BLaER1 (cell line): ENCODE measurements at regions not wholly inside any gene's neighbourhood (a gene's known extent, or its start where the extent isn't known, plus 50 kb on each side); places are given as distances from the start of the nearest gene placed in this dataset.

Experiments used
- H3K27ac ChIP-seq: shearing (Covaris generic); formaldehyde crosslinking; 2 replicates; pipeline ENCODE4 v1.8.1; 2022
- H3K27me3 ChIP-seq: shearing (Covaris generic); formaldehyde crosslinking; 2 replicates; pipeline ENCODE4 v1.8.1; 2022
- H3K36me3 ChIP-seq: shearing (Covaris generic); formaldehyde crosslinking; 2 replicates; pipeline ENCODE4 v1.8.1; 2022
- H3K4me1 ChIP-seq: shearing (Covaris generic); formaldehyde crosslinking; 2 replicates; pipeline ENCODE4 v1.8.1; 2022
- H3K4me2 ChIP-seq: shearing (Covaris generic); formaldehyde crosslinking; 2 replicates; pipeline ENCODE4 v1.8.1; 2022
- H3K4me3 ChIP-seq: shearing (Covaris generic); formaldehyde crosslinking; 2 replicates; pipeline ENCODE4 v1.8.1; 2022
- H3K9ac ChIP-seq: shearing (Covaris generic); formaldehyde crosslinking; 2 replicates; pipeline ENCODE4 v1.8.1; 2022
- H3K9me3 ChIP-seq: shearing (Covaris generic); formaldehyde crosslinking; 2 replicates; pipeline ENCODE4 v1.8.1; 2022
- H4K20me1 ChIP-seq: shearing (Covaris generic); formaldehyde crosslinking; 2 replicates; pipeline ENCODE4 v1.8.1; 2022
- Cebpa-rat ChIP-seq: shearing (Covaris generic); IDR thresholded peaks from 2 replicates; pipeline ENCODE4 v1.8.1; 2022

DNA sequence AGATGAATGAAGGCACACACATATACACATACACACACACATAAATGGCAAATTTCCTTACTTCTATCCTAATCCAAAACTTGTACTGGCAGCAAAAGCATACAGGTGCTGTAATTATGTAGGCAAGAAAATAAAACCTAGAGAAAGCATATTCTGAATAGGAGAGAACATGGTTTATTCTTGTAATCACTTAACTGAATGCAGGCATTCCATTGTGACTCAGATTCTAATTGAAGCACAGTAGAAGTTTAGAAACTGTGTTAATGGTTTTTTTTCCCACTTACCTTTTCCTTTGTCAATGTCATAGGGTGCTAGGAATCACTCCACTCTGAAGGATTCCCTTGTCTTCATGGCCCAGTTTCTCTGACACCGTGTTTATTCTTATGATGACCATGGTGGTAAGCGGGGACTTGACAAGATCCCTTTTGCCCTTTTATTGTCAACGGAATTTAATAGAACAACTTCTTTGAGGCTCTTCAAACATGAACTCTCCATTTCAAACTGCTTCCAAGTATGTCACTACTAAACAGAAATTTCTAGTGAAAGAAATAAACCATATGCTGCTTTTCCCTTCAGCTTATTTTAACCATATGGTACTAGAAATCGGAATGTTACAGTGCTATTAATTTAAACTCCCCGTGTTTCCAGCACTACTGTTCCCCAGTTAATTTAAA, 164.2 kb downstream of the OGFRL1 start:
- Histone ChIP-seq H3K4me2 (no peak overlapping the region), H3K4me1 (peaks cover 5% of the 10 kb centered on the region), H3K9ac (no peak overlapping the region), H4K20me1 (no peaks in the 10 kb centered on the region), H3K36me3 (no peaks in the 10 kb centered on the region), H3K27ac (no peak overlapping the region), H3K9me3 (no peaks in the 10 kb centered on the region; the same call in 1 of the 2 replicates), H3K4me3 (no peak overlapping the region), H3K27me3 (no peaks in the 10 kb centered on the region)
- TF ChIP-seq Cebpa-rat = no peak

DNA sequence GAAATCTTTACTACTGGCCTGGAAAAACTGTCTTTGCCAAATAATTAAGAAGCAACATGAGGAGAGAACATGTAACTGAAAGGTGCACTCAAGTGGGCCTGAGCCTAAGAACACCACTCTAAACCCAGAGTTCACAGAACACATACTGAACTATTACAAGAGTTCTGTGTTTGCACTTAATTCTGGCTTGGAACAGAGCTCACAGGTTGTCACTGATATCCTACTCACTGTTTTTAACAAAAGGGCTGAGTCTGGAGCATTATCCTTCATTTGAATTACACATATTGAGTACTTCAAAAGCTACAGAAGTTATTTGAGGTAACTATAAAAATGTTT, 164.7 kb downstream of the OGFRL1 start:
- no peaks in the 10 kb centered on the region for H4K20me1 ChIP-seq
- peaks cover 10% of the 10 kb centered on the region for H3K4me1 ChIP-seq
- H3K9me3 ChIP-seq = no peaks in the 10 kb centered on the region; the same call in 1 of the 2 replicates
- TF ChIP-seq Cebpa-rat = no peak
- no peaks in the 10 kb centered on the region for H3K36me3 ChIP-seq
- H3K27me3 ChIP-seq = no peaks in the 10 kb centered on the region
- no peak overlapping the region for H3K4me2 ChIP-seq
- no peak overlapping the region for H3K27ac ChIP-seq
- H3K9ac ChIP-seq = no peak overlapping the region
- H3K4me3 ChIP-seq = no peak overlapping the region

DNA sequence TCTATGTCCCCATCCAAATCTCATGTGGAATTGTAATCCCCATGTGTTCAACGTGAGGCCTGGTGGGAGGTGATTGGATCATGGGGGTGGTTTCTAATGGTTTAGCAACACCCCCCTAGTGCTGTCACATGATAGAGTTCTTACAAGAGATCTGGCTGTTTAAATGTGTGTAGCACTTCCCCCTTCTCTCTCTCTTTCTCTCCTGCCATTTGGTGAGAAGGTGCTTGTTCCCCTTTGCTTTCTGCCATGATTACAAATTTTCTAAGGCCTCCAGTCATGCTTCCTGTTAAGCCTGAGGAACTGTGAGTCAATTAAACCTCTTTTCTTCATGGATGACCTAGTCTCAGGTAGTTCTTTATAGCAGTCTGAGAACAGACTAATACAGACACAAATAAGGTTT, 165.4 kb downstream of the OGFRL1 start:
- no peak for TF ChIP-seq Cebpa-rat
- H3K27ac ChIP-seq = no peak overlapping the region
- H3K4me2 ChIP-seq = no peak overlapping the region
- no peaks in the 10 kb centered on the region for H3K27me3 ChIP-seq
- H3K9me3 ChIP-seq = no peaks in the 10 kb centered on the region; the same call in 1 of the 2 replicates
- no peak overlapping the region for H3K9ac ChIP-seq
- no peaks in the 10 kb centered on the region for H4K20me1 ChIP-seq
- H3K4me3 ChIP-seq = no peak overlapping the region
- H3K4me1 ChIP-seq = peaks cover 17% of the 10 kb centered on the region
- no peaks in the 10 kb centered on the region for H3K36me3 ChIP-seq

DNA sequence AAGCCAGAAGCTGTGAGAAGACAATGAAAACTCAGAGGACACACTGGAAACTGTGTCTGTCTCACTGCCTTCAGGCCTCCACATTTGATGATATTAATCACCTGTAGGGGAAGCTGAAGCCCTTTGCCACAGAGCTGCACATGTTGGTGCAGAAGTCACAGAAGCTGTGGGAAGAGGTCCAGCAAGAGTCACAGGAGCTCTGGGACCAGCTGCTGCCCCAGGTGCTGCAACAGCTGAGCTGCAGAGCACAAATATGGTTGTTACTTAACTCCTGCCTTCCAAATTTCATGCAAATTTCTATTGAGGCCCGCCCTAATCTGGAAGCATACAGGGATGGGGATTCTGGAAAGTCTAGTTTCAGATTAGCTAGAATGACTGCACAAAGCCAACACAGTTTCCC, 169.3 kb downstream of the OGFRL1 start:
- TF ChIP-seq Cebpa-rat = no peak
- Histone ChIP-seq H4K20me1 (no peaks in the 10 kb centered on the region), H3K9me3 (no peaks in the 10 kb centered on the region; the same call in 1 of the 2 replicates), H3K4me3 (no peak overlapping the region), H3K27me3 (no peaks in the 10 kb centered on the region), H3K4me1 (peaks cover 43% of the 10 kb centered on the region), H3K27ac (peak overlapping the region; percentile 15; the same call in 1 of the 2 replicates), H3K36me3 (no peaks in the 10 kb centered on the region), H3K9ac (no peak overlapping the region), H3K4me2 (peak overlapping the region; percentile 54)

DNA sequence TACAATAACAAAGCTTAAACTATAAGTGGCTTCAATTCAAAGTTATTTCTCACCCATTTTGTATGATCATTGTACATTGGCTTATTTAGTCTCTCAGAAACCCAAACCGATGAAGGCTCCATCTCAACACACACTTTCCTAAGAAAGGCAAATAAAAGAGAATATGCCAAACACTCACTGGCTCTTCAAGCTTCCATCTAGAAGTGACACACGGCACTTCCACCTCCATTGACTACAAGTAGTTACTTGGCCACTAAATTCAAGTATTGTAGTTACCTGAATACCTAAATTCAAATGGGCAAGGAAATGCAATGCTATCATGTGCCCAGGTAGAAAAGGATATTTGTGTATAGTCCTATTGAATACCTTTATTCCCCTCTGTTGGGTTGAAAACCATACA, 170.6 kb downstream of the OGFRL1 start:
- Histone ChIP-seq H3K4me1 (peaks cover 43% of the 10 kb centered on the region), H3K9ac (no peak overlapping the region), H3K4me2 (peak overlapping the region; percentile 54), H4K20me1 (no peaks in the 10 kb centered on the region), H3K4me3 (no peak overlapping the region), H3K27me3 (no peaks in the 10 kb centered on the region), H3K36me3 (no peaks in the 10 kb centered on the region), H3K9me3 (peaks cover 5% of the 10 kb centered on the region), H3K27ac (peak overlapping the region; percentile 69)
- no peak for TF ChIP-seq Cebpa-rat

DNA sequence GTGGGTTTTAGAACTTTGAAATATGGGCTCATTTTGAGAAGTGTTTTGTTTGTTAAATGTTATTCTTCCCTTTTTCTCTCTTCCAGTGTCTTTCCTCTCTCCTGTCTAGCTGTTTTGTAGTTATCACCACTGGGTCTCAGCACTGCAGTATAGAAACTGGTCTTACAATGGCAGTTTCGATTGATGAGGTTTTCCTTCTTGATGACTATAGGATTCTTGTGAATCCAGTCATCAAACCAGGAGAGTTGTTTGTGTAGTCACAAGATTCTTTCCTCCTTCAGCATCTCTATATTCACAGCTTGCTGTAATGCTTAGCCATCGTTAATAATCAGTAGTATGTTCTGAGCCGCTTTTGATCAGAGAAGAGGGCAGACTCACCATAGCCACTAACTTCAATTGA, 172.3 kb downstream of the OGFRL1 start:
- H3K9ac ChIP-seq = no peak overlapping the region
- peaks cover 23% of the 10 kb centered on the region for H3K9me3 ChIP-seq
- H3K4me3 ChIP-seq = no peak overlapping the region
- H3K27ac ChIP-seq = peak overlapping the region; percentile 69
- peak overlapping the region; percentile 54 for H3K4me2 ChIP-seq
- peaks cover 43% of the 10 kb centered on the region for H3K4me1 ChIP-seq
- no peaks in the 10 kb centered on the region for H3K27me3 ChIP-seq
- H3K36me3 ChIP-seq = no peaks in the 10 kb centered on the region; the same call in 1 of the 2 replicates
- no peaks in the 10 kb centered on the region for H4K20me1 ChIP-seq
- TF ChIP-seq Cebpa-rat = no peak

DNA sequence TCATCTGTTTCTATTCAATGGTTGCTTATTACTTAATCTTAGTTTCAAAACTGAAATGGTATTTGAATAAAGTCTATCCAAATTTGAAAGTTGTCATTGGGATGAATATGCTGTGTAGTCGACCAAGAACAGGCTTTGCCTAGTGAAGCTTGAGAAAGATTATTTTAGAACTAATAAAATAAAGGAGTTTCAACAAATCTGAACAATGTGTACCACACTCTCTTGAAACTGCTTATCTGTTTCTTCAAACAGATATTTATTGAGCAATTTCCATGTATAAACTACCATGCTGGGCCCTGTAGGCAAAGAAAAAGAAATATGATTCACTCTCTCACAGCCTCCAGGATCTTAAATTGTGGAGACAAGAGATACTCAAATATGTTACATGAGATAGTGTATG, 174.4 kb downstream of the OGFRL1 start:
- Histone ChIP-seq H4K20me1 (no peaks in the 10 kb centered on the region), H3K4me1 (peaks cover 40% of the 10 kb centered on the region), H3K27me3 (no peaks in the 10 kb centered on the region), H3K9ac (no peak overlapping the region), H3K27ac (no peak overlapping the region), H3K36me3 (peaks cover 6% of the 10 kb centered on the region; the same call in 1 of the 2 replicates), H3K4me2 (no peak overlapping the region), H3K4me3 (no peak overlapping the region), H3K9me3 (peaks cover 37% of the 10 kb centered on the region)
- no peak for TF ChIP-seq Cebpa-rat

DNA sequence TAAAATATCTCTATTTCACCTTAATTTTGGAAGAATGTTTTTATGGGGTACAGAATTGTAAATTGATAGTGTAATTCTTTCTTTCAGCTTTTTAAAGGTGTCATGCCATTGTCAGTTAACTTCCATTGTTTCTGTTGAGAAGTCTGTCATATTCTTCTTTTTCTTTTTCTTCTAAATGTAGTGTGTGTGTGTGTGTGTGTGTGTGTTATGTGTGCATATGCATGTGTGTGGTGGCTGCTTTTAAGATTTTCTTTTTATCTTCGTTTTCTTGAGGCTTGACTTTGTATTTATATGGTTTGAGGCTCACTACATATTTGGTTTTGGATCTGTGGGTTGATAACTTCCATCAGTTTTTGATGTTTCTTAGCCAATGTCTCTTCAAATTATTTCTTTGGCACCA, 176.5 kb downstream of the OGFRL1 start:
- peaks cover 6% of the 10 kb centered on the region; the same call in 1 of the 2 replicates for H3K36me3 ChIP-seq
- TF ChIP-seq Cebpa-rat = no peak
- H3K9ac ChIP-seq = no peak overlapping the region
- H3K27ac ChIP-seq = no peak overlapping the region
- no peak overlapping the region for H3K4me2 ChIP-seq
- no peaks in the 10 kb centered on the region for H4K20me1 ChIP-seq
- peaks cover 46% of the 10 kb centered on the region for H3K9me3 ChIP-seq
- H3K4me3 ChIP-seq = no peak overlapping the region
- H3K27me3 ChIP-seq = no peaks in the 10 kb centered on the region
- H3K4me1 ChIP-seq = peaks cover 29% of the 10 kb centered on the region

DNA sequence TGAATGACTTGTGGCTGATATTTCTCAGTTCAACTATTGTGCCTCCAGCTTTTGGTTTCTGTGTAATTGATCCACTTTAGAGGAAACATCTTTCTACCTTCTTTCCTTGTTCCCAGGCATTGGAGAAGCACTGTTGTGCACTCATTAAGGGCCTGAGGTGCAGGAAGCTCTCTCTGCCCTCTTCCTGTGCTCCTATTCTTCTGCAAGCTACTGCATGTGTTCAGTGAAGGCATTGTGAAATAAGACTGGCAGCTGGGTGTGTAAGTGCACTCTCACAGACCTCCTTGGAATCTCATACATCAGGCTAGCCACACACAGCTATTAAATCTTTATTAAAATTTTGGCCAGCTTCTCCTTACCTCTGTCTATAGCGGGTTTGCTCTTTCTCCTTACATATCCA, 177.8 kb downstream of the OGFRL1 start:
- Histone ChIP-seq H3K27me3 (no peaks in the 10 kb centered on the region), H3K27ac (no peak overlapping the region), H3K4me2 (no peak overlapping the region), H3K36me3 (peaks cover 6% of the 10 kb centered on the region; the same call in 1 of the 2 replicates), H3K9me3 (peaks cover 48% of the 10 kb centered on the region), H3K9ac (no peak overlapping the region), H3K4me1 (peaks cover 16% of the 10 kb centered on the region), H3K4me3 (no peak overlapping the region; the same call in 1 of the 2 replicates), H4K20me1 (no peaks in the 10 kb centered on the region)
- no peak for TF ChIP-seq Cebpa-rat

DNA sequence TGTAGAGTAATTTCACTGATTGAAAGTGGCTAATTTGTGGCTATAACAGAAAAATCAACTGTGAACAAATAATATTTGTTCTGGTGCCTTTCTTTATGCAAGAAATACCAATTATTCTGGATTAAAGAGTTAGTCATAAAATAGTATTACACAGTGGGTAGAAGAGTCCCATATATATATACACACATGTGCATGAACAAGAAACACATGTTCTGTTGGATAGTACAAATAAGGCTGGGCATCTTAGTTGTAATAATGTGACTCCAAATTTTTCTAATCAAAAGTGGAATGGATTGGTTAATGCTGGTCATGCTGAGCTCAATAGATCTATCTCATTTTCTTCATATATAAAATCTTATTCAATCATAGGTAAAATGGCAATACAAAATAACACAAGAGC, 179.4 kb downstream of the OGFRL1 start:
- Histone ChIP-seq H3K4me3 (no peak overlapping the region), H4K20me1 (no peaks in the 10 kb centered on the region), H3K27me3 (no peaks in the 10 kb centered on the region), H3K4me2 (no peak overlapping the region), H3K27ac (no peak overlapping the region), H3K9me3 (peaks cover 48% of the 10 kb centered on the region), H3K9ac (no peak overlapping the region), H3K4me1 (peaks cover 14% of the 10 kb centered on the region; the same call in 1 of the 2 replicates), H3K36me3 (peaks cover 6% of the 10 kb centered on the region; the same call in 1 of the 2 replicates)
- no peak for TF ChIP-seq Cebpa-rat
